ENCODE measurements at regions not wholly inside any gene's neighbourhood (a gene's known extent, or its start where the extent isn't known, plus 50 kb on each side); places are given as distances from the start of the nearest gene placed in this dataset.
"Not testable (repeated sequence)": the region's sequence is repeated elsewhere in the genome, so short reads cannot be mapped to it uniquely, and the experiment has no call there.

DNA sequence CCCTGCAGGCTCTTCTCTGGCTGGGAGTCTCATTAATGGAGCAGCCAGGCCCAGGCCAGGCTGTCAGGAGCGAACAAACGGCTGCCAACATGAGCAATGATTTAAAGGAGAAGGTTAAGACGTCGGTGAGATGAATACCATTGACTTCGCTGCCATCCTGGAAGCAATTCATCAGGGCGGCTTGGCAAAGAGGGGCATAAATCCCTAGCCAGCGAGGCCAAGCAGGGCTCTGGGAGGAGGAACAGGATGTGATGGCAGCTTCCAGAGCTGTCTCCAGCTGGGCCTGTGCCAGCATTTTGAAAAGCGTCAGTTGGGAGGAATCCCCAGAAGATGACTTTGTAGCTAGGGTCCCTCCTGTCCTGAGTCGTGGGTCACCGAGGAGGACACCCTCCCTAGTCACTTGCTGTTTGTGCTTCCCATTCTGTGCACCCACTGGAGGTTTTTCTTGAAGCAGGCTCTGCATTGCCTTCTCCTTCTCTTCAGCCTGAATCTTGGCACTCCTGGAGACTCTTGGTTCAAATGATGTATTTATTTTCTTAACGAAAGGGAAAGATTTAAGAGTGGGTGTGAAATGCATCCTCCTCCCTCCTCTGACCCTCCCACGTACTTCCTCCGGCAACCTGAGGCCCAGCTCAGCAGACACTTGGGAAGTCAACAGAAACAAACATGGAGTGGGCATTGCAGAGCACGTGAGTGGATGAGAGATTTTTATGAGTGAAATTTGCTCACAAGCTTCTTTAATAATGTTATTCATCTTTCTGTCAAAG, 476.3 kb upstream of the CADM1 start:
- Mint-ChIP-seq H3K36me3 (no peaks in the 10 kb centered on the region), H3K27ac (no peak overlapping the region), H3K9me3 (no peaks in the 10 kb centered on the region), H3K4me1 (peaks cover 7% of the 10 kb centered on the region), H3K27me3 (peaks cover 8% of the 10 kb centered on the region), H3K4me3 (no peak overlapping the region)
- no peak for ATAC-seq

GRCh38 chr11:115974703-115975102, 470.5 kb upstream of the CADM1 start:
- H3K4me3 Mint-ChIP-seq, result no peak overlapping the region

GRCh38 chr11:115967203-115967602, 463.0 kb upstream of the CADM1 start:
- not testable (repeated sequence) for H3K36me3 Mint-ChIP-seq, H3K9me3 Mint-ChIP-seq, ATAC-seq, H3K27me3 Mint-ChIP-seq, H3K27ac Mint-ChIP-seq, H3K4me1 Mint-ChIP-seq, H3K4me3 Mint-ChIP-seq

More at GRCh38 chr11:115974703-115975102, 470.5 kb upstream of the CADM1 start:
- Mint-ChIP-seq H3K27ac (no peak overlapping the region), H3K27me3 (peaks cover 22% of the 10 kb centered on the region), H3K4me1 (peaks cover 13% of the 10 kb centered on the region), H3K36me3 (no peaks in the 10 kb centered on the region), H3K9me3 (no peaks in the 10 kb centered on the region)
- no peak for ATAC-seq

DNA sequence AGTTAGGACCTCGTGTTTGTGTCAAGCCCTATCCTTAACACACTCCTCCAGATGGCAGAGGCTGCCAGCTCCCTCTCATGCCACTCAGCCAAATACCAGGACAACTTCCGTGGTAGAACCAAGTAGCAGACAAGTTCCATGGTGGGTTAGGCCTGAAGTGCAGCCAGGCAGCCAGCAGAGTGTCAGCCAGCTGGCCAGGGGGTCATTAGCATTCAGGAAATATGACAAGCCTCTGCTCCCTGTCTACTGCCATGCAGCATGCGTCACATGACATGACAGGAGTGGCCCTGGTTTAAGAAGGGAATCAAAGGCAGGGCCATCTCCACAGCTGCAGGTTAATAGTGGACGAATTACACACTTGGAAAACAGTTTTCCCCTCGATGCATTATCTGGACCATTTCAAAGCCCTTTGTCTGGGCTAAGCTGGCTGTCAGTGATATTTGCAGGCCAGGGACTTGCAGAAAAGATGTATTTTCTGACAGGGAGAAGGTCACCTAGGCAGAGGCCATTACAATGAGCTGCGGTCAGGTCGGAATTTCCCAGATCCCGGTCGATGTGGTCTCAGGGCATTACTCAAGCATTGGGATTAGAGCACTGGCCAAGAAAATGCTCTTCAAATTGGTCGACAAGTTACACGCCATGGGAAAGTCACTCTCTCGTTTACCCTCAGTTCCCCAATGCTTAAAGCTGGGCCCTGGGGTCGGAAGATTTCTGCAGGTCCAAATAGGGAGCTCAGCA, 461.7 kb upstream of the CADM1 start:
- no peak for ATAC-seq
- Mint-ChIP-seq H3K36me3 (no peaks in the 10 kb centered on the region), H3K27ac (no peak overlapping the region), H3K4me3 (no peak overlapping the region), H3K9me3 (peaks cover 3% of the 10 kb centered on the region), H3K4me1 (no peaks in the 10 kb centered on the region), H3K27me3 (peaks cover 8% of the 10 kb centered on the region)

GRCh38 chr11:115964091-115964490, 459.9 kb upstream of the CADM1 start:
- H3K4me1 Mint-ChIP-seq, result no peaks in the 10 kb centered on the region

DNA sequence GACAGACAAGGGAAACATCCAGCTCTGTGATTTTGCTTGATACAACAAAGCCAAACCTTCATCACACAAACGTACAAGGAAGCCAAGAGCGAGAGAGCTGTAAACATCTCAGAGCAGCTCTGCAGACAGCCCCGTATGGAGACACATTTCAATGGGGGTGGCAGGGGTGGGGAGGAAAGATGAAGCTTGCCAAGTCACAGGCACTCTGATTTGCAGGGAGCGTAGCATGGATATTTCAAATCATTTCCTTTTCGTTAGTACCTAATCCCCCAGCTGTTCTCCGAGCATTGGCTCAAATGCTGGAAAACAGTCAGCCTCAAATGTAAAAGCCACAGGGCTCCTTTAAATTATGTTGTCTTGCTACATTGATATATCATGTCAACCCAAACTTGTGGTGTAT, 458.9 kb upstream of the CADM1 start:
- H3K4me3 Mint-ChIP-seq, result no peak overlapping the region
- H3K36me3 Mint-ChIP-seq, result no peaks in the 10 kb centered on the region
- peaks cover 4% of the 10 kb centered on the region for H3K9me3 Mint-ChIP-seq
- H3K27me3 Mint-ChIP-seq, result peaks cover 19% of the 10 kb centered on the region
- ATAC-seq, result no peak
- no peak overlapping the region for H3K27ac Mint-ChIP-seq
- H3K4me1 Mint-ChIP-seq, result no peaks in the 10 kb centered on the region

More at GRCh38 chr11:115964091-115964490, 459.9 kb upstream of the CADM1 start:
- H3K36me3 Mint-ChIP-seq, result no peaks in the 10 kb centered on the region
- no peak for ATAC-seq
- H3K27ac Mint-ChIP-seq, result no peak overlapping the region
- peaks cover 3% of the 10 kb centered on the region for H3K9me3 Mint-ChIP-seq
- H3K4me3 Mint-ChIP-seq, result no peak overlapping the region
- peaks cover 13% of the 10 kb centered on the region for H3K27me3 Mint-ChIP-seq

DNA sequence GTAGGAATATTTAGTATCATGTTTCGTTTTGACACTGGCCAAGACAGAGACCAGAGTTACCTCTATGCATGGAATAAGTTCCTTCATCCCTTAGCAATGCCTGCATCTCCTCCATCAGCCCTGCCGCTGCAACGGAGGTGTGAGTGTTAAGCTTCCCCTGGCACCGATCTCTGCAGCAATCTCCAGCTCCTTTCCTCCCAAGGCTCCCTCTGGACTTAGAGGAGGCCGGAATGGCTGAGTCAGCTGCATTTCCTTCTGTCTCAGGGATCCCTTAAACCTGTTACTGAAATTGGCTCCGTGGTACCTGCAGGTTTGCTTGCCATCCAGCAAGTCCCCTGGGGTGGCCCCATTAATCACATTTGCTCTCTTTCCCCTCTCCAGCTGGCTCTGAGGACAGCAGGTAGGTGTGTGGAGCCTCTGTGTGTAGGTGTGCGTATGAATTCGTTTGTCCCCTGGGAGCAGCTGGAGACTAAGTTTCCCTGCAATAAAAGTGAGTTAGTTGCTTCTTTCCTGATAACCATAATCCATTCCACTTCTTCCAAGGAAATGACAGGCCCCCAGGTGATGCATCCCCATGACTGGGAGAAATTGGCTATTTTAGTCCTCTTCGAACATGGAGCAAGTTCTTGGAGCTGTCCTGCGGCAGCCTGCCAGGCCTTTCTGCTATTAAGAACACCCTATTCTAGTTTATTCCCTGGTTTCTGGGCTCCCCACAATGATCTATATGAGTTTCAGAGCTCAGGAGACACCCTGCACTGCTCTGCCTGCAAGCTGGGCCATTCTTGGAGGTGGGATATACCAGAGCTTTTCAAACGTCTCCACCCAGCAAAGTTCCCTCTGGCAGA, 457.2 kb upstream of the CADM1 start:
- Mint-ChIP-seq H3K4me1 (no peaks in the 10 kb centered on the region), H3K9me3 (peaks cover 4% of the 10 kb centered on the region), H3K36me3 (no peaks in the 10 kb centered on the region), H3K27me3 (peaks cover 18% of the 10 kb centered on the region), H3K27ac (no peak overlapping the region), H3K4me3 (no peak overlapping the region)
- no peak for ATAC-seq

DNA sequence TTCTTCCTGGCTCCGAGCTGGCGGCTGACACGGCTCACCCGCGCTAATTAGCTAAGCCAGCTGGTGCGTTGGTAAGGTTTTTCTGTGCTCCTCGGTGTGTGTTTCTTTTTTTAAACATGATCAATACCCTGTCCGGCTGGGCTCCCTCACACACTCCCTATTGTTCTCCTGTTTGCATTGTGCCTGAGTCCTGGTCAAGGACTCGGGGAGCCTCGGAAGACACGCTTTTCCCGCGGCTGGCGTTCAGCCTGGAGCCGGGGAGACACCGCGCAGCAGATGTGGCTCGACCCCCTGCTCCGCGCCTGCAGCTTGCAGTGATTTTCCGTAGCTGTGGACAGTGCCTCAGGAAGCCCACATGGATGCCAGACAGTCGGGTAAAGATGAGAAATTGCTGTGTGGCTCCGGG, 454.9 kb upstream of the CADM1 start:
- H3K36me3 Mint-ChIP-seq, result no peaks in the 10 kb centered on the region
- H3K4me1 Mint-ChIP-seq, result no peaks in the 10 kb centered on the region
- H3K27me3 Mint-ChIP-seq, result peaks cover 18% of the 10 kb centered on the region
- no peak overlapping the region for H3K27ac Mint-ChIP-seq
- no peak for ATAC-seq
- H3K4me3 Mint-ChIP-seq, result no peak overlapping the region
- H3K9me3 Mint-ChIP-seq, result peaks cover 4% of the 10 kb centered on the region

DNA sequence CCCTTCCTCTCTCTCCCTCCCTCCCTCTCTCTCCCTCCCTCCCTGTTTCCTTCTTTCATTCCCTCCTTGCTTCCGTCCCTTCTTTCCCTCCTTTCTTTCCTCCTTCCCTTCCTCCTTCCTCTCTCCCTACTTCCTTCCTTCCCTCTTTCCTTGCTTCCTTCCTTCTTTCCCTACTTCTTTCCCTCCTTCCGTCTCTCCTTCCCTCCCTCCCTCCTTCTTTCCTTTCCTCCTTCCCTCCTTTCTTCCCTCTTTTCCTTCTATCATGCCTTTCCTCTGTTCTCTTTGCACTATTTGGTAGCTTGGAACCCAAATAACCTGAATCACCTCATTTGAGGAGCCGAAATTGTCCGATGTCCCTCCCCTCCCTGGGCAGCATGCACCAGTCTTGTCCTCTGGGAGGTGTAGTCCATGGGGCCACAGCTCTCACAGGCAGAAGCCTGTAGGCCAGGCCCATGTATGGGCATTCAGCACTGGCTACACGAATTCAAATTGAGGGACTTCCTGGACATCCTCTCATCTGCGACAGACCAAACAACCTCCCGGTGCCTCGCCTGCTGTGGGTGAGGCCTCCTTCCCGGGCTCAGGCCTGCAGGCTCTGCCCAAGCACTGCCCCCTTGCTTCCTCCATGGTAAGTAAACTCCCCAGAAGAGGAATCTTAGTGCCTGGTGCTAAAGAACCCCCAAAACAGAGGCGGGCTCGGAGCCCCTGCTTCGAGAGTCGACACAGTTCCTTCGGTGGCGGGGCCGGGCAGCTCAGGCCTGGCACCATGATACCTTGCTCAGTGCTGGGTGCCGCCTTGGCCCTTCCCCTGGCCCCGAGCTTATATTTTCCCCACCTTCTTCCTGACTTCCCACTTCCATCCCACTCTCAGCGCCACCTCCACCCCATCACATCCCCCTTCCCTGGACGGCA, 454.1 kb upstream of the CADM1 start:
- H3K4me3 Mint-ChIP-seq, result no peak overlapping the region

GRCh38 chr11:115955803-115956202, 451.6 kb upstream of the CADM1 start:
- Mint-ChIP-seq H3K4me3 (no peak overlapping the region), H3K4me1 (no peaks in the 10 kb centered on the region), H3K27me3 (peaks cover 18% of the 10 kb centered on the region), H3K27ac (no peak overlapping the region), H3K36me3 (peaks cover 5% of the 10 kb centered on the region), H3K9me3 (peaks cover 10% of the 10 kb centered on the region)
- no peak for ATAC-seq

More for the DNA sequence above, 454.1 kb upstream of the CADM1 start:
- Mint-ChIP-seq H3K36me3 (no peaks in the 10 kb centered on the region), H3K9me3 (peaks cover 4% of the 10 kb centered on the region), H3K27ac (no peak overlapping the region), H3K27me3 (peaks cover 18% of the 10 kb centered on the region), H3K4me1 (no peaks in the 10 kb centered on the region)
- no peak for ATAC-seq

- H3K4me3 Mint-ChIP-seq, result no peak overlapping the region
Measured at GRCh38 chr11:115950660-115951059, 446.4 kb upstream of the CADM1 start.

DNA sequence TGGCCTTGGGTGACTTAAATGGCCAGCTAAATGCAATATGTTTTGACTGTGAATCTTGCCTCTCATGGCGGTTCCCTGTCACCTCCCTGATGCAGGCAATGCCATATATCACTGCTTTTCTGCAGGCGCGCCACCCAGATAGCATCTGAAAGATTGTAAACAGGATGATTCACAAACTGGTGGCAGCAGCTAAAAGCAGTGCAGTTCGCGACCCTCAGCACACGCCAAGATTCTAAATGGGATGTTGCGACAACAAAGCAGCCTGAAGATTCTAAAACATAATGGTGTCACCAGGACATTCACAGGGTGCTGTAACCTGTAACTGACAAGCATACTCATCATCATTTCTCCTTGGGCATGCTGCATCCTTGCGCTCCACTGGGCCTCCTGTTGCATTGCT, 440.4 kb upstream of the CADM1 start:
- H3K36me3 Mint-ChIP-seq, result no peaks in the 10 kb centered on the region
- H3K27me3 Mint-ChIP-seq, result peaks cover 7% of the 10 kb centered on the region
- peaks cover 14% of the 10 kb centered on the region for H3K9me3 Mint-ChIP-seq
- H3K27ac Mint-ChIP-seq, result no peak overlapping the region
- H3K4me3 Mint-ChIP-seq, result no peak overlapping the region
- H3K4me1 Mint-ChIP-seq, result peaks cover 6% of the 10 kb centered on the region
- no peak for ATAC-seq

More at GRCh38 chr11:115950660-115951059, 446.4 kb upstream of the CADM1 start:
- Mint-ChIP-seq H3K9me3 (peaks cover 20% of the 10 kb centered on the region), H3K27me3 (peaks cover 7% of the 10 kb centered on the region), H3K4me1 (no peaks in the 10 kb centered on the region), H3K27ac (no peak overlapping the region), H3K36me3 (peaks cover 5% of the 10 kb centered on the region)
- no peak for ATAC-seq

- peaks cover 6% of the 10 kb centered on the region for H3K27me3 Mint-ChIP-seq
- peaks cover 4% of the 10 kb centered on the region for H3K9me3 Mint-ChIP-seq
- no peak overlapping the region for H3K4me3 Mint-ChIP-seq
- peaks cover 8% of the 10 kb centered on the region for H3K4me1 Mint-ChIP-seq
- no peak overlapping the region for H3K27ac Mint-ChIP-seq
- no peak for ATAC-seq
- no peaks in the 10 kb centered on the region for H3K36me3 Mint-ChIP-seq
Measured at GRCh38 chr11:115942011-115942410, 437.8 kb upstream of the CADM1 start.

GRCh38 chr11:115941481-115941993, 437.3 kb upstream of the CADM1 start:
- H3K4me3 Mint-ChIP-seq, result no peak overlapping the region
- H3K9me3 Mint-ChIP-seq, result peaks cover 4% of the 10 kb centered on the region
- peaks cover 8% of the 10 kb centered on the region for H3K4me1 Mint-ChIP-seq
- H3K27me3 Mint-ChIP-seq, result peaks cover 2% of the 10 kb centered on the region
- no peak overlapping the region for H3K27ac Mint-ChIP-seq
- ATAC-seq, result peak; percentile 37
- H3K36me3 Mint-ChIP-seq, result no peaks in the 10 kb centered on the region
